Duodenal mucosa (tissue), 2 donors: ENCODE measurements at regions not wholly inside any gene's neighbourhood (a gene's known extent, or its start where the extent isn't known, plus 50 kb on each side); places are given as distances from the start of the nearest gene placed in this dataset.

Experiments used
- H3K27ac ChIP-seq: one replicate; pipeline ENCODE4 v1.7.0; 2013; ENCODE audit warnings: low read depth, low read length
- H3K27me3 ChIP-seq, 2 donors: one replicate each; pipeline ENCODE4 v1.7.0; 2013; ENCODE audit warnings: low read length in 2 of 2, control low read depth in 1 of 2; ENCODE audit not compliant: insufficient read depth in 2 of 2, control insufficient read depth in 1 of 2
- H3K36me3 ChIP-seq, 2 donors: one replicate each; pipeline ENCODE4 v1.7.0; 2013; ENCODE audit warnings: low read length in 2 of 2, control low read depth in 1 of 2; ENCODE audit not compliant: insufficient read depth in 2 of 2, control insufficient read depth in 1 of 2
- H3K4me1 ChIP-seq, 2 donors: one replicate each; pipeline ENCODE4 v1.7.0; 2013; ENCODE audit warnings: low read length in 2 of 2, control low read depth in 1 of 2; ENCODE audit not compliant: insufficient read depth in 2 of 2, control insufficient read depth in 1 of 2
- H3K4me3 ChIP-seq, 2 donors: one replicate each; pipeline ENCODE4 v1.7.0; 2013; ENCODE audit warnings: low read length in 2 of 2, low read depth in 1 of 2
- H3K9ac ChIP-seq, 2 donors: one replicate each; pipeline ENCODE4 v1.7.0; 2013; ENCODE audit warnings: low read length in 2 of 2, low read depth in 1 of 2
- H3K9me3 ChIP-seq, 2 donors: one replicate each; pipeline ENCODE4 v1.7.0; 2013; ENCODE audit warnings: low read length in 2 of 2, control low read depth in 1 of 2; ENCODE audit not compliant: control insufficient read depth in 1 of 2

- Histone ChIP-seq H3K9me3 (peaks cover 0 to 5% of the 10 kb centered on the region in 2 donors), H3K4me1 (no peaks in the 10 kb centered on the region), H3K9ac (no peak overlapping the region), H3K27me3 (no peaks in the 10 kb centered on the region), H3K36me3 (no peaks in the 10 kb centered on the region), H3K27ac (no peak overlapping the region), H3K4me3 (no peak overlapping the region)
These were observed 274.0 kb downstream of the EFNB2 start for GRCh38 chr13:106261450-106261849.

- Histone ChIP-seq H3K9me3 (peaks cover 0 to 5% of the 10 kb centered on the region in 2 donors), H3K27ac (no peak overlapping the region), H3K36me3 (no peaks in the 10 kb centered on the region), H3K4me1 (no peaks in the 10 kb centered on the region), H3K4me3 (no peak overlapping the region), H3K9ac (no peak overlapping the region), H3K27me3 (no peaks in the 10 kb centered on the region)
These were observed 275.1 kb downstream of the EFNB2 start for GRCh38 chr13:106260352-106260751.

GRCh38 chr13:106259928-106260327 lies 275.5 kb downstream of the EFNB2 start:
- Histone ChIP-seq H3K9me3 (peaks cover 0 to 5% of the 10 kb centered on the region in 2 donors), H3K36me3 (no peaks in the 10 kb centered on the region), H3K4me1 (no peaks in the 10 kb centered on the region), H3K27me3 (no peaks in the 10 kb centered on the region), H3K9ac (no peak overlapping the region), H3K4me3 (no peak overlapping the region), H3K27ac (no peak overlapping the region)

DNA sequence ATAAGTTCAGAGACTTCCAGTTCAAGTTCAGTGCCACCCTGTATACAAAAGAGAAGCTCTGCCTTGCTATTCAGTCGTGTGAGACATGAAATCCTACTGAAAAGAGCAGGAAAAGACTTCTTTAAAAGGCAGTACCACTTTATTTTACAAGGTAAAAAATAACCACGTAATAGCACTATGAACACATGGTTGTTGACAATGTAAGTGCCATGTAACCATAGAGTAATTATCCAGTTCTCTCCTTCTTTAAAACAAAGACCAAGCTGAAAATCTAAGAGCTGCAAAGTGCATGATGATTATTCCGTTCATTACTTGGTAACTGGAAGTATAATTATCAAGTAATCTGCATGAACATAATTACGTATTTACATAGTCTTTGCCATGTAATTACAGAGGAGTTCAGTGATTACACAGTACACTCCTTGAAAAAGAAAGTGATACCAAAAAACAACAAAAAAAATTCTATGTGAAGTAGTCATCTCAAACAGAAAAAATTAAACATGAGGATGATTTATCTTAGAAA lies 288.7 kb downstream of the EFNB2 start:
- no peak overlapping the region for H3K9ac ChIP-seq
- H3K4me3 ChIP-seq = no peak overlapping the region
- no peaks in the 10 kb centered on the region for H3K27me3 ChIP-seq
- no peak overlapping the region for H3K27ac ChIP-seq
- H3K9me3 ChIP-seq = no peaks in the 10 kb centered on the region
- H3K4me1 ChIP-seq = peaks cover 0 to 6% of the 10 kb centered on the region in 2 donors
- no peaks in the 10 kb centered on the region for H3K36me3 ChIP-seq

GRCh38 chr13:106246242-106246641 lies 289.2 kb downstream of the EFNB2 start:
- no peak overlapping the region for H3K27ac ChIP-seq
- H3K36me3 ChIP-seq = no peaks in the 10 kb centered on the region
- H3K4me3 ChIP-seq = no peak overlapping the region
- no peak overlapping the region for H3K9ac ChIP-seq
- no peaks in the 10 kb centered on the region for H3K27me3 ChIP-seq
- H3K4me1 ChIP-seq = peaks cover 0 to 6% of the 10 kb centered on the region in 2 donors
- H3K9me3 ChIP-seq = no peaks in the 10 kb centered on the region

- no peak overlapping the region for H3K4me3 ChIP-seq
- H3K36me3 ChIP-seq = no peaks in the 10 kb centered on the region
- no peak overlapping the region for H3K27ac ChIP-seq
- H3K4me1 ChIP-seq = peaks cover 0 to 6% of the 10 kb centered on the region in 2 donors
- H3K27me3 ChIP-seq = no peaks in the 10 kb centered on the region
- no peaks in the 10 kb centered on the region for H3K9me3 ChIP-seq
- no peak overlapping the region for H3K9ac ChIP-seq
These were observed 292.4 kb downstream of the EFNB2 start for GRCh38 chr13:106243011-106243565.

DNA sequence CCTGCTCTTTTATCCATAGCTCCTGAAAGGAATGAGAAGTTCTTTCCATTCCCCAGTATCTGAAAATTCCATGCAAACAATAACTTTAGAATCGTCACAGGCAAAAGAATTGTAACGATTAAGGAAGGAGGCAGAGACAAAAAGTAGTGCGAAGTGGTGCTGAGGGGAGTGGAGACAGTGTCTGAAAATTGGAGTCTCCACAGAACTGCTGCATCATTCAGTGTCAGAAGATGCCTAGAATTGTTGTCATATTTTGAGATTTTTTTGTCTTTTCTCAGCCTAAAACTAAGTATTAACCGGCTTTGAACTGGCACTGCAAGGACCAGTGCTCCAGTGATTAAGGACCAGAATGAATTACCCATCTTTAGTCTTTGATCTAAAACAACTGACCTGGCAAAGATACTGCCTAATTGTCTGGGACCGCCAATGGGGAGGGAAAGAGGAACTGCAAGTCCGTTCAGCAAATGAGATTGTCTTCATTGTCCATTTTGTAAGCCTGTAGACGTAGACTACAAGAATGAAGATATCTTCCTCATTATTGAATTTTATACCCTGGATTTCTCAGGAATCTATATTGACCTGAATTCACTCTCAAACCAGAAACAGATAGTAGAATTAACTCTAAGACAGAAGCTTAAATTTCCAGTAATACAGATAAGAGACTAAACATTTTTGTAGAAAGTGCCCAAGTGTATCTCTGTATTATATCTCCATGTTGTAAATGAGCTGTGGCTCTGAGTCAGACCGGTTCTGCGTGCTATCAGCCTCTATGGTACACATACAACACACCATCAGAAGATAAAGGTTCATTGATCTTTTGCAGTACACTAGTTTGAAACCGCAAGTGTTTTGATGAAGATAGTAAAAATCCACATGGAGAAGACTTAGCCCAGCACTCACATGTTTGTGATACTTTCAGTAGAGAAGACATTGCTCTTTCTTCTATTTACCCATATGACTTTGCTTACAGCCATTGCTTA lies 293.2 kb downstream of the EFNB2 start:
- Histone ChIP-seq H3K27ac (no peak overlapping the region), H3K27me3 (no peaks in the 10 kb centered on the region), H3K9me3 (no peaks in the 10 kb centered on the region), H3K36me3 (no peaks in the 10 kb centered on the region), H3K4me1 (peaks cover 0 to 6% of the 10 kb centered on the region in 2 donors), H3K9ac (no peak overlapping the region), H3K4me3 (no peak overlapping the region)

- Histone ChIP-seq H3K27ac (no peak overlapping the region), H3K9ac (no peak overlapping the region), H3K27me3 (no peaks in the 10 kb centered on the region), H3K36me3 (no peaks in the 10 kb centered on the region), H3K4me3 (no peak overlapping the region), H3K4me1 (peaks cover 0 to 6% of the 10 kb centered on the region in 2 donors), H3K9me3 (no peaks in the 10 kb centered on the region)
These were observed 296.8 kb downstream of the EFNB2 start for GRCh38 chr13:106238690-106239089.

DNA sequence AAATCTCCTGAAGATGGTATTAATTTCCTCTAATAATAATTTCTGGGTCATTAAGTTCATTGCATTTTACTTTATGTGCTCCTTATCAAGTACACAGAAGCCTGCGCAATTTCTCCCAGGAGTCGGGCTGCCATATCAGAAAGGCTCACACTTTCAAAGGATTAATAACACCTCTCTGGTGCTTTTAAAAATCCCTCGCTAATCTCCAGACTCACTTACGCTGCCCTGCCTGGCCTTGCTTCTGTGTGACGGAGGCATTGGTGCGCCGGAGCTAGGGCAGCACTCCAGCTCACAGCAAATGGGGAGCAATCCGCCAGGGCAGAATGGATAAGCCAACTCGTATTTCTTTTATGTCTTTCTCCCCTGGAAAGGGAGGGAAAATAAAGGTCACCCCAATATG lies 300.8 kb downstream of the EFNB2 start:
- Histone ChIP-seq H3K27ac (no peak overlapping the region), H3K9ac (no peak overlapping the region), H3K4me3 (no peak overlapping the region), H3K36me3 (no peaks in the 10 kb centered on the region), H3K9me3 (no peaks in the 10 kb centered on the region), H3K4me1 (no peaks in the 10 kb centered on the region), H3K27me3 (no peaks in the 10 kb centered on the region)

- Histone ChIP-seq H3K4me1 (no peaks in the 10 kb centered on the region), H3K27ac (no peak overlapping the region), H3K4me3 (no peak overlapping the region), H3K27me3 (no peaks in the 10 kb centered on the region), H3K36me3 (no peaks in the 10 kb centered on the region), H3K9ac (no peak overlapping the region), H3K9me3 (no peaks in the 10 kb centered on the region)
These were observed 302.2 kb downstream of the EFNB2 start for GRCh38 chr13:106233134-106233735.
